ENCODE measurements at regions not wholly inside any gene's neighbourhood (a gene's known extent, or its start where the extent isn't known, plus 50 kb on each side); places are given as distances from the start of the nearest gene placed in this dataset.

DNA sequence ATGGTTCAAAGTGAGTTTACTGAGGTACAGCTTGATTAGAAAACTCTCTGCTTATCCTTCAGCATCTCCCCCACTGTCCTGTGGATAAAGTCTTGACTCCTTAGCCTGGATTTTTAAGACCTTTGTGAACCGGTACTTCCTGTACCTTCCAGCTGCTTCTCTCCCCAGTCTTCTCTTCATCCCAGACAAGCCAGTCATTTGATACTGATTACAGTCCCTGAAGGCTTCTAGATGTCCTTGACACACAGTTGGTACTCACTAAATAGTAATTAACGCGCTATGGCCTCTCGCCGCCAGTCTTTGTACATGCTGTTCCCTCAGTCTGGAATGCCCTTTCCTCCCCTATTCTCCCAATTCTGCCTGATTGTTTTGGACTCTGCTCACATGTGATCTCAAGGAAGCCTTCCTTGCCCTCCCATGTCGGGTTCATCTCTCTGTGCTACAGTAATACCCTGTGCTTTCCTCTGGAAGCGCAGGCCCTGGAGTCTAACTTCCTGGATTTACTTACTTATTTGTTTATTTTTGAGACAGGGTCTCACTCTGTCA lies 50.6 kb upstream of the PTGR2 start:
- H3K36me3 ChIP-seq (ENCODE audit: control insufficient read depth, insufficient read depth, low read length), result no peaks in the 10 kb centered on the region
- TF ChIP-seq CTCF (IDR thresholded peaks at IDR 0.05), result no peak
- no peak overlapping the region for H3K4me3 ChIP-seq (ENCODE audit: low read depth, low read length)
- H3K4me1 ChIP-seq, result peaks cover 18% of the 10 kb centered on the region
- H3K27ac ChIP-seq, result no peak overlapping the region
- H3K9me3 ChIP-seq (ENCODE audit: control insufficient read depth, low read length), result no peaks in the 10 kb centered on the region
- H3K27me3 ChIP-seq (ENCODE audit: control insufficient read depth, insufficient read depth, low read length), result no peaks in the 10 kb centered on the region
- H3K4me2 ChIP-seq (ENCODE audit: low read length), result no peak overlapping the region
- H2AFZ ChIP-seq, result peak overlapping the region; percentile 23
- no peak overlapping the region for H3K9ac ChIP-seq
- H3K79me2 ChIP-seq, result no peaks in the 10 kb centered on the region

DNA sequence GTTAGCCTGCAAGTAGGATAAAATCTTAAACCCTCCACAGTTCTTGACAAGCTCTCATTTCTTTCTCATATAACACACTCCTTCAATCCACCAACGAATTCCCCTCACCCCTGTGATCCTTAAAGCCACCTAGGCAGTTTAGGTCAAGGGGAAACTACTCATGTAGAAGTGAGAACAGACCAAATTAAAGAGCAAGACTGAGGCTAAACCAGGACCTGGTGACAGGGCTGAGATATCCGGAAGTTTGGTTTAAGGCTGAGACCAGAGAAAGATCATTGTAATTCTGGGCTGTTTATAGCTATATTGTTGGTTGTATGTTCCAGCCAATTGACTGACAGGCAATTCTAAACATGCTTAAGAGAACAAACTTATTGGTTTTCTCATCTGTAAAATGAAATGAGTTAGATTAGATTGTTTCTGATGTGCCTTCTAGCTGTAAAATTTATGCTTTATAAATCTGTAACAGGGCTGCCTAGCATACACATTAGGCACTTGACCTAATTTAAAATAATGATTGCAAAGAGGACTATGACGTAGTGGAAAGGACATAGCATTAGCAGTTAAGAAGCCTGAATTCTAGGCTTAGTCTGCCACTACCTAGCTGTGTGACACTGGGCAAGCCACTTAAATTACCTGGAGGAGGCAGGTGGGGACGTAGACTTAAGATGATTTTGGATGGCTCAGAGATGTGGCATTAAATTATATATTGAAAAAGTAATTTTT lies 53.9 kb upstream of the PTGR2 start:
- Histone ChIP-seq H3K36me3 (ENCODE audit: control insufficient read depth, insufficient read depth, low read length) (no peaks in the 10 kb centered on the region), H3K4me3 (ENCODE audit: low read depth, low read length) (no peak overlapping the region), H2AFZ (peak overlapping the region; percentile 21), H3K9me3 (ENCODE audit: control insufficient read depth, low read length) (no peaks in the 10 kb centered on the region), H3K27me3 (ENCODE audit: control insufficient read depth, insufficient read depth, low read length) (no peaks in the 10 kb centered on the region), H3K27ac (peak overlapping the region; percentile 64), H3K4me2 (ENCODE audit: low read length) (no peak overlapping the region), H3K9ac (no peak overlapping the region), H3K79me2 (no peaks in the 10 kb centered on the region), H3K4me1 (peaks cover 36% of the 10 kb centered on the region)
- TF ChIP-seq CTCF (IDR thresholded peaks at IDR 0.05), result no peak

DNA sequence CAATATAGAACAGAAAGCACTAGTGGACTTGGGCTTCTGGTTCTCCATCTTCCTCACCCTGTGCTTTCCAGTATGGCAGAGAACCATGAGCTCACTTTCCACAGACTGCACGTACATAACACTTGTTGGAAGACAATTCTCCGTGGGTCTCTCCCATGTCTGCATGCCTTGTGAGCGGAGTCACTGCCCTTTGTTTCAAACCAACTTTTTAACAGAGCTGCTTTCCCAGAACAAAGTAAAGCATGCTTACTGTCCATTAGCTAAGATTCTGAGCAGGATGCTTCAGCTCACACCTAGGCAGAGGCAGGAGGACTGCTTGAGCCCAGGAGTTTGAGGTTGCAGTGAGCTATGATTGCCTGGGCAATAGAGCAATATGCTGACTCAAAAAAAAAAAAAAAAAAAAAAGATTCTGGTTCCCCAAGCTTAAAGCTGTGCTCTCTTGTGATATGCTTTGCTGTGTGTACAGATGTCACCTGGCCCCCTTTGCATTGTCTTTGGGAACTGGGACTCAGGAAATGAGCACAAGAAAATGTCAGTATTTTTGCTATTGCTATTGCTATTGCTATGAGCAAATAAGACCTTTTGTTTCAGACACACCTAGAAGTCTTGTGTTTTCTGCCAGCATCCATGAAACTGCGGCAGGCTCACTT lies 54.6 kb upstream of the PTGR2 start:
- H3K27me3 ChIP-seq (ENCODE audit: control insufficient read depth, insufficient read depth, low read length), result no peaks in the 10 kb centered on the region
- no peaks in the 10 kb centered on the region for H3K79me2 ChIP-seq
- peak overlapping the region; percentile 21 for H2AFZ ChIP-seq
- no peak overlapping the region for H3K9ac ChIP-seq
- H3K4me2 ChIP-seq (ENCODE audit: low read length), result no peak overlapping the region
- no peak for TF ChIP-seq CTCF (IDR thresholded peaks at IDR 0.05)
- H3K4me3 ChIP-seq (ENCODE audit: low read depth, low read length), result no peak overlapping the region
- peaks cover 37% of the 10 kb centered on the region for H3K4me1 ChIP-seq
- no peaks in the 10 kb centered on the region for H3K36me3 ChIP-seq (ENCODE audit: control insufficient read depth, insufficient read depth, low read length)
- H3K9me3 ChIP-seq (ENCODE audit: control insufficient read depth, low read length), result no peaks in the 10 kb centered on the region
- peak overlapping the region; percentile 64 for H3K27ac ChIP-seq

GRCh38 chr14:73796415-73796814 lies 55.2 kb upstream of the PTGR2 start:
- Histone ChIP-seq H3K4me2 (ENCODE audit: low read length) (no peak overlapping the region), H3K27ac (no peak overlapping the region), H3K27me3 (ENCODE audit: control insufficient read depth, insufficient read depth, low read length) (no peaks in the 10 kb centered on the region), H3K4me1 (peaks cover 40% of the 10 kb centered on the region), H3K9me3 (ENCODE audit: control insufficient read depth, low read length) (no peaks in the 10 kb centered on the region), H3K79me2 (no peaks in the 10 kb centered on the region), H2AFZ (no peak overlapping the region), H3K9ac (no peak overlapping the region), H3K4me3 (ENCODE audit: low read depth, low read length) (no peak overlapping the region), H3K36me3 (ENCODE audit: control insufficient read depth, insufficient read depth, low read length) (no peaks in the 10 kb centered on the region)
- no peak for TF ChIP-seq CTCF (IDR thresholded peaks at IDR 0.05)
